GM21529 (cell line): ENCODE measurements at regions not wholly inside any gene's neighbourhood (a gene's known extent, or its start where the extent isn't known, plus 50 kb on each side); places are given as distances from the start of the nearest gene placed in this dataset.

Experiments
- ATAC-seq: cut with Tn5 transposase; IDR thresholded peaks from one replicate; pipeline ENCODE4 v1.9.1; 2021; ENCODE audit not compliant: unreplicated experiment

DNA sequence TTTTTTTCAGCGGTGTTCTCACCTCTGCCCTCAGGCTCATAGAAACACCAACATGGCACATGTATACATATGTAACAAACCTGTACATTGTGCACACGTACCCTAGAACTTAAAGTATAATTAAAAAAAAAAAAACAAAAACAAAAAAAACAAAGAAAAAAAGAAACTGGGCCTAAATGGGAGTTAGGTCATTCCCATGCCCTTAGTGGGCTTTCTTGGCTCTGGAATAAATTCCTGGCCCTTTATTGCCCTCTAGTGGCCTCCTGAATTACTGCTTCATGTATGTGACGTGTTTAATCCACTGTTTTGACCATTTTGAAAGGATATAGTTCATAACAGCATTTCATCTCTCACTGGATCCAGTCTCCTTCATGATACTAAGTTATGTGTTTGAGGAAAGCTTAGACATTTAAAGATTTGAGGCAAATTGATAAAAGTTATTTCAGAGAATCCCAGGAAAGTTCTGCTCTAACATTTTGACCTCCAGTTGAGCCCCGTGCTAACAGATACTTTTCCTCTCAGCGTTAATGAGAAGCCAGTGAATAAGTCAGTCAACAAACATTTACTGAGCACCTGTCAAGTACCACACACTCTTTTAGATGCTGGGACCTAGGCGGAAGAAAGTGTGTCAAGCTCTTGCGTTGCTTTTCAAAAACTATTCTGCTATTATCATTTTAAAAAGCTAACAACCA is 54.7 kb upstream of the SYPL1 start:
- ATAC-seq: no peak

- peak; percentile 56 for ATAC-seq
Observed at GRCh38 chr7:106165337-106165736, 53.2 kb upstream of the SYPL1 start.

GRCh38 chr7:106163257-106163656 is 51.1 kb upstream of the SYPL1 start:
- ATAC-seq: no peak
